Cardiac muscle cell (in vitro differentiated cells and primary cell): ENCODE measurements at regions not wholly inside any gene's neighbourhood (a gene's known extent, or its start where the extent isn't known, plus 50 kb on each side); places are given as distances from the start of the nearest gene placed in this dataset.
"Not testable (repeated sequence)": the region's sequence is repeated elsewhere in the genome, so short reads cannot be mapped to it uniquely, and the experiment has no call there.

ENCODE experiments used
- DNase-seq, 2 donors: peaks; one replicate each; pipeline versions ENCODE4 v3.0.0 to v3.0.0-alpha.2; 2010 to 2017; ENCODE audit warnings: low read depth in 1 of 2, low spot score in 1 of 2
- H3K27ac ChIP-seq: fragments of 200-600 bp; sonication (generic); 2 replicates; pipeline ENCODE4 v1.5.1; 2016
- H3K27me3 ChIP-seq: fragments of 200-600 bp; sonication (generic); 2 replicates; pipeline ENCODE4 v1.6.0; 2016; ENCODE audit warnings: control low read depth
- H3K36me3 ChIP-seq: fragments of 200-600 bp; sonication (generic); 2 replicates; pipeline ENCODE4 v1.5.1; 2016; ENCODE audit warnings: control low read depth
- H3K4me1 ChIP-seq: fragments of 200-600 bp; sonication (generic); 2 replicates; pipeline ENCODE4 v1.8.1; 2017; ENCODE audit warnings: low read depth, mild to moderate bottlenecking, mixed run types
- H3K4me3 ChIP-seq: fragments of 200-600 bp; sonication (generic); 2 replicates; pipeline ENCODE4 v1.5.1; 2016; ENCODE audit warnings: mild to moderate bottlenecking
- H3K9me3 ChIP-seq: fragments of 200-600 bp; sonication (generic); 2 replicates; pipeline ENCODE4 v1.5.1; 2017; ENCODE audit warnings: low read depth, mild to moderate bottlenecking, control low read depth
- TF ChIP-seq, protein P1 (sequence below): IDR thresholded peaks from 2 replicates; pipeline ENCODE4 v1.5.1; 2012; ENCODE audit warnings: low read depth, mild to moderate bottlenecking, low read length

DNA sequence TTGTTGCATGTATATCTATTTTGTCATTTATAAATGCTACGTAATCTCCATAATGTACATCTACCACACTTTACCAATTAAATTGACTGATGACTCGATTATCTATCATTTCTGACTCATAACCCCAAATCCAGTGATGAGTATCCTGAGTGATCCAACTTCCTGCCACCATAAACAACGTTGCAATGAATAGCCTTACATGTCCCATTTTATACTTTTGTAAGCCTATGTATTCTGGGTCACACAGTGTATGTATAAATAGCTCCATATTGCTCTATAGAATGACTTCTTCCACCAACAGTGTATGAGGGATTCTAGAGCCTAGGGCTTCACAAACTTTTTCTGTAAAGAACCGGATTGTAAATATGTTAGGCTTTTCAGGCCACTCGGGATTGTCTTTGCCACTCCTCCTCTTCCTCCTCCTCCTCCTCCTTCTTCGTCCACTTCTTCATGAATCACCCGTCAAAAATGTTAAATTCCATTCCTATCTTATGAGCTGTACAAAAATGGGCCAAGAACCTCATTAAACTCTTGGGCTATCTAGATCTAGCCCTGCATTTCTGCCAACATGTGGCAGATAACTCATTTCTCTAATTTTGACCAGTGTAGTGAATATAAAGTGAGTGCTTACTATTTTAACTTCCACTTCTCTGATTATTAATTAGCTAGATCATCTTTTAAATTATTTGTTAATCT, 672.2 kb upstream of the AMOT start:
- no peaks in the 10 kb centered on the region for H3K27me3 ChIP-seq
- H3K27ac ChIP-seq: no peak overlapping the region
- no peak overlapping the region for H3K4me3 ChIP-seq
- no peaks in the 10 kb centered on the region for H3K9me3 ChIP-seq
- H3K4me1 ChIP-seq: peaks cover 6% of the 10 kb centered on the region
- TF ChIP-seq, protein P1, sequence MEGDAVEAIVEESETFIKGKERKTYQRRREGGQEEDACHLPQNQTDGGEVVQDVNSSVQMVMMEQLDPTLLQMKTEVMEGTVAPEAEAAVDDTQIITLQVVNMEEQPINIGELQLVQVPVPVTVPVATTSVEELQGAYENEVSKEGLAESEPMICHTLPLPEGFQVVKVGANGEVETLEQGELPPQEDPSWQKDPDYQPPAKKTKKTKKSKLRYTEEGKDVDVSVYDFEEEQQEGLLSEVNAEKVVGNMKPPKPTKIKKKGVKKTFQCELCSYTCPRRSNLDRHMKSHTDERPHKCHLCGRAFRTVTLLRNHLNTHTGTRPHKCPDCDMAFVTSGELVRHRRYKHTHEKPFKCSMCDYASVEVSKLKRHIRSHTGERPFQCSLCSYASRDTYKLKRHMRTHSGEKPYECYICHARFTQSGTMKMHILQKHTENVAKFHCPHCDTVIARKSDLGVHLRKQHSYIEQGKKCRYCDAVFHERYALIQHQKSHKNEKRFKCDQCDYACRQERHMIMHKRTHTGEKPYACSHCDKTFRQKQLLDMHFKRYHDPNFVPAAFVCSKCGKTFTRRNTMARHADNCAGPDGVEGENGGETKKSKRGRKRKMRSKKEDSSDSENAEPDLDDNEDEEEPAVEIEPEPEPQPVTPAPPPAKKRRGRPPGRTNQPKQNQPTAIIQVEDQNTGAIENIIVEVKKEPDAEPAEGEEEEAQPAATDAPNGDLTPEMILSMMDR: no peak
- no peaks in the 10 kb centered on the region for H3K36me3 ChIP-seq
- peak in 1 of 2 donors; percentile 74 for DNase-seq

DNA sequence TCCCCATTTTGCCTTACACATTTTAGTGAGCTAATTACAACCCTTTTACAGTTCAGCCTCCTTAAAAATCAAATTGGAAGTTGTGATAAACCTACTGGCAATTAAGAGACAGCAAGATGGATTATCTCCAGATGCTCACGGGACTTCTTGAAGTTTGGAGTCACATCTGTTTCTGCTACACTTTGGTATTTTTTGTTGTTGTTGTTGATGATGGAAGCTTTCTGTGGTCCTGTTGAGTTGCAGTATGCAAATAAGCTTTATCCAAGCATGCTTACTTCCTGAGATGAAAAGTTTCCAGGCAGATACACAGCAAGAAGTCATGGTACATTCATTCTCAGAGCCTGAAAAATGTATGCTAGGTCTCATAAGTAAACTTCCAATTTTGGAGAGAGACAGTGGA, 670.0 kb upstream of the AMOT start:
- no peaks in the 10 kb centered on the region for H3K9me3 ChIP-seq
- H3K4me3 ChIP-seq: no peak overlapping the region
- TF ChIP-seq, protein P1: no peak
- H3K4me1 ChIP-seq: peaks cover 6% of the 10 kb centered on the region
- no peaks in the 10 kb centered on the region for H3K36me3 ChIP-seq
- peak in 1 of 2 donors; percentile 9 for DNase-seq
- no peaks in the 10 kb centered on the region for H3K27me3 ChIP-seq
- no peak overlapping the region for H3K27ac ChIP-seq

DNA sequence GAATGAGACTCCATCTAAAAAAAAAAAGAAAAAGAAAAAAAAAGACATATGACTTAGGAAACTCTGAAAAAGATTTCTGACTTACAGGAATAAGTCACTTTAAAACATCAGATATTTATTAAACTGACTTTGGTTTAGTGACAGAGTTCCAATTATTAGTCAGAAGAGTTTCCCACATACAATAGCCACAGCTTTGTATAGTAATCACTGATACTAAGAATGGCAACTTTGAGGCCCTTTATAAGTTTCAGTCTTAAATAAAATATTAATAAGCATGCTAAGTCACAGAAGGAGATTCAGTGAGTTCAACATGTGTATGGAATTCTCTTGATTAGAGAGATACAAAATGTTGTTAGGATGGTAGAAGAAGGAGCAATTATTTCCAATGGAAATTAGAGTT, 652.3 kb upstream of the AMOT start:
- Histone ChIP-seq H3K36me3 (no peaks in the 10 kb centered on the region), H3K4me1 (no peaks in the 10 kb centered on the region), H3K27ac (no peak overlapping the region), H3K27me3 (no peaks in the 10 kb centered on the region), H3K4me3 (no peak overlapping the region), H3K9me3 (no peaks in the 10 kb centered on the region)
- DNase-seq: no peak
- TF ChIP-seq, protein P1: no peak

DNA sequence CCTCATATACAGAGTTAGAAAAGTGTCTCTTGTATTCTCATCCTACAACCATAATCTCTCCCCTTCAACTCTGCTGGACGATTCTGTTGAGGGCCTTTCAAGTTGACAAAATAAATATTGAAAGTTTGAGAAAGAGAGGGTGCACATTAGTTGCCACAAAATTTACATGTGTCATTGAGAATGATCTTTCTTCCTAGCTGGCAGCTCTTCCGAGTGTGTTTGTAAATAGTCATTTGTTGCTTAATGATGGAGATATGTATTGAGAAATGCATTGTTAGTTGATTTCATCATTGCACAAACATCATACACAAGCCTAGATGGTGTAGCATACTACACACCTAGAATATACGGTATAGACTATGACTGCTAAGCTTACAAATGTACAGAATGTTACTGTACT, 632.8 kb upstream of the AMOT start:
- Histone ChIP-seq H3K4me1 (no peaks in the 10 kb centered on the region), H3K36me3 (no peaks in the 10 kb centered on the region), H3K27ac (no peak overlapping the region), H3K9me3 (no peaks in the 10 kb centered on the region), H3K4me3 (no peak overlapping the region), H3K27me3 (no peaks in the 10 kb centered on the region)
- DNase-seq: peak in 1 of 2 donors; percentile 1
- TF ChIP-seq, protein P1: no peak

DNA sequence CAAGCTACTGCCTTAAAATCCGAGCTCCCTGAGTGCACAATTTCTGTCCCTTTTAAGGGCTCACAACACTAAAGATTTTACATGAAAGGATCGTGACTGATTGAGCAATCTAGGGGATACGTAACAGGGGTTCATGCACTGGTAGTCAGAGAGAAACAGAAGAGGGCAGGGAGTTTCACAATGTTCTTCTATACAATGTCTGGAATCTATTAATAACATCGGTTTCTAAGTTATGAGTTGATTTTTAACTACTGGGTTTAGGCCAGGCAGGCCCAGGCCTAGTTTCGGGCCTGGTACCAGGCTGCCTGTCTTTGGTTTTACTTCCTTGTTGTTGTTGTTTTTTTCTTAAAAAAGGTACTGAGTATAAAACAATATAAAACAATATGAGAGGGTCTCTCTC, 632.4 kb upstream of the AMOT start:
- not testable (repeated sequence) for H3K9me3 ChIP-seq, H3K4me3 ChIP-seq, H3K36me3 ChIP-seq, H3K4me1 ChIP-seq, H3K27me3 ChIP-seq, H3K27ac ChIP-seq
- peak in 1 of 2 donors; percentile 49 for DNase-seq

DNA sequence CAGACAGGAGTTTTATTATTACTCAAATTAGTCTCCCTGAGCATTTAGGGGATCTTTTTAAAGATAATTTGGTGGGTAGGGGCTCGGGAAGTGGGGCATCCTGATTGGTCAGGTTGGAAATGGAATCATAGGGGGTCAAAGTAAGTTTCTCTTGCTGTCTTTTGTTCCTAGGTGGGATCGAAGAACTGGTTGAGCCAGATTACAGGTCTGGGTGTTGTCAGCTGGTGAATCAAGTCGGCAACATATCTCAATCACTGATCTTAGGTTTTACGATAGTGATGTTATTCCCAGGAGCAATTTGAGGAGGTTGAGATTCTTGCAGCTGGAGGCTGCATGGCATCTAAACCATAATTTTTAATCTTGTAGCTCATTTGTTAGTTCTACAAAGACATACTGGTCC, 629.5 kb upstream of the AMOT start:
- no peaks in the 10 kb centered on the region for H3K36me3 ChIP-seq
- H3K4me3 ChIP-seq: no peak overlapping the region
- TF ChIP-seq, protein P1: no peak
- H3K4me1 ChIP-seq: no peaks in the 10 kb centered on the region
- H3K27me3 ChIP-seq: no peaks in the 10 kb centered on the region
- no peak for DNase-seq
- no peaks in the 10 kb centered on the region for H3K9me3 ChIP-seq
- no peak overlapping the region for H3K27ac ChIP-seq
